GM13976 (cell line): ENCODE measurements at regions not wholly inside any gene's neighbourhood (a gene's known extent, or its start where the extent isn't known, plus 50 kb on each side); places are given as distances from the start of the nearest gene placed in this dataset.

Experiments
- DNase-seq: peaks from one replicate; pipeline ENCODE4 v3.0.0; 2012; ENCODE audit warnings: low spot score
- in situ Hi-C: fragments of 300-500 bp; cut with MboI; formaldehyde crosslinking; loops from one replicate; pipeline ENCODE4 v1.12.0; 2022; ENCODE audit warnings: low sequenced_read_pairs, mixed read lengths, inconsistent platforms; ENCODE audit not compliant: unreplicated experiment
- TF ChIP-seq, protein P1 (sequence below): IDR thresholded peaks from 2 replicates; pipeline ENCODE4 v1.5.1; 2012; ENCODE audit warnings: borderline replicate concordance, mild to moderate bottlenecking; ENCODE audit not compliant: insufficient read depth; ENCODE audit errors: extremely low read depth, missing control alignments, control extremely low read depth

- no peak for DNase-seq
- in situ Hi-C loops, result no loop called here
- TF ChIP-seq, protein P1, sequence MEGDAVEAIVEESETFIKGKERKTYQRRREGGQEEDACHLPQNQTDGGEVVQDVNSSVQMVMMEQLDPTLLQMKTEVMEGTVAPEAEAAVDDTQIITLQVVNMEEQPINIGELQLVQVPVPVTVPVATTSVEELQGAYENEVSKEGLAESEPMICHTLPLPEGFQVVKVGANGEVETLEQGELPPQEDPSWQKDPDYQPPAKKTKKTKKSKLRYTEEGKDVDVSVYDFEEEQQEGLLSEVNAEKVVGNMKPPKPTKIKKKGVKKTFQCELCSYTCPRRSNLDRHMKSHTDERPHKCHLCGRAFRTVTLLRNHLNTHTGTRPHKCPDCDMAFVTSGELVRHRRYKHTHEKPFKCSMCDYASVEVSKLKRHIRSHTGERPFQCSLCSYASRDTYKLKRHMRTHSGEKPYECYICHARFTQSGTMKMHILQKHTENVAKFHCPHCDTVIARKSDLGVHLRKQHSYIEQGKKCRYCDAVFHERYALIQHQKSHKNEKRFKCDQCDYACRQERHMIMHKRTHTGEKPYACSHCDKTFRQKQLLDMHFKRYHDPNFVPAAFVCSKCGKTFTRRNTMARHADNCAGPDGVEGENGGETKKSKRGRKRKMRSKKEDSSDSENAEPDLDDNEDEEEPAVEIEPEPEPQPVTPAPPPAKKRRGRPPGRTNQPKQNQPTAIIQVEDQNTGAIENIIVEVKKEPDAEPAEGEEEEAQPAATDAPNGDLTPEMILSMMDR, result no peak
Observed at GRCh38 chr11:127651888-127652221, 651.3 kb upstream of the KIRREL3 start.

DNA sequence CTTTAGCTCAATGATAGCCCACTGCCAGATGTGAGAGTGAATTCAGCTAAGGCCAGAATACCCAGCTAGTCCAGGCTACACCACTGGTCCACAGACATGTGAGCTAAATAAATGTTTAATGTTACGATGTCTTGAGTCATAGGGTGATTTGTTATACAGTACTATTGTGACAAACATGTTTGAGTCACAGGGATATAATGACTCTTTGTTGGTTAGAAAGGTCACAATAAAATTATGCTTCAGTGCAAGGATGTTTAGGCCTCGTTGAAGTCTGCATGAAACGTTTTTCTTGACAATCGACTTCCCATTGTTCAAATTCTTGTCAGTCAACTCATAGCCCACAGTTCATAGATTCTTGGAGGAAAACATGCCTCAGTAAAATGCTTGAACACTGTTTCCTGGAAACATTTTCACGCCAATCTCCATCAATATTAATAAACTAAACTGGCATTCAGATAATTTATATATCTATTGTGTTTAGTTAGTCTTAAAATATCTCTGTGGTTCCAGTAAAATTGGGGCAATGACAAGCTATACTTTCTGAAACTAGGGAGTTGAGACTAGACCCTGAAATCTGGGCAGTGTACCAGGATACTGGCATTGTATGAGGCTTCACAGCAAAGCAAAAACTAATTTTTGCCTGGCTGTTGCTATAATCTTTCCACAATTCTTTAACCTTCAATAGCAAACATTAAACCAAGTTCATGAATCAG is 650.8 kb upstream of the KIRREL3 start:
- no peak for DNase-seq
- TF ChIP-seq, protein P1, result no peak
- in situ Hi-C loops, result no loop called here

DNA sequence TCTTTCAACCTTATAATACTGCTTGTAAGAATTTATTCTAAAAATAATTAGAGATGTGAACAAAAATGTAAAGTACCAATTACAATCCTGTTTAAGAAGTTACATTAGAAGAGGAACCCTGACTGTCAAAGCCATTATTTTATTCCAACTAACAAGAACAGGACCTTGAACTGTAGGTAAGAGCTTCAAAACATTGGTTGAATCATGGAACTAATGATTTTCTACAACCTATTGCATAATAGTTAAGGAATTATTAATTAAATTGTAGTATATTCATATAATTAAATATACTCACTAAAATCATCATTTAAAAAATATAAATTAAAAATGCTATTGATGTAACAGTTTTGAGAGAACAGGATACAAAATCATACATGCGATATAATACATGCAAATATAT is 649.4 kb upstream of the KIRREL3 start:
- in situ Hi-C loops, result no loop called here
- DNase-seq, result no peak
- TF ChIP-seq, protein P1, result no peak

DNA sequence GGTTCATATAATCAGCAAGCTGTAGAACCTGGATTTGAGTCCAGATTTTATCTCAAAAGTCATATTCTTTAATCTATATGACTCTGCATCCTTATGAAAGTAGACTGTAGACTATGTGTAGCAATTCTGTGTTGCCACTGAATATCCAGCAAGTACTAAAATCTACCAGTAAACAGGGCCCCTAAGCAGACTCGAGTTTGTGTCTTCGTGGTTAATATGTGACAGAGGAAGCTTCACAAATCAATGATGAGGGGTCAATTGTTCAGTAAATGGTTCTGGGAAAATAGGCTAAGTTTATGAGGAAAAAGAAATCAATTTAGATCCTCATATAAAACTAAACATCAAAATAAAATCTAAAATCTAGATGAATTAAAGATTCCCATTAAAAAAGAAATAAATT is 648.5 kb upstream of the KIRREL3 start:
- in situ Hi-C loops, result no loop called here
- TF ChIP-seq, protein P1, result no peak
- DNase-seq, result no peak

GRCh38 chr11:127648583-127648982 is 648.0 kb upstream of the KIRREL3 start:
- no peak for DNase-seq
- TF ChIP-seq, protein P1, result no peak
- in situ Hi-C loops, result no loop called here

GRCh38 chr11:127644366-127644765 is 643.8 kb upstream of the KIRREL3 start:
- in situ Hi-C loops, result no loop called here
- TF ChIP-seq, protein P1, result no peak

GRCh38 chr11:127643268-127644058 is 642.9 kb upstream of the KIRREL3 start:
- in situ Hi-C loops, result no loop called here
- TF ChIP-seq, protein P1, result no peak
- no peak for DNase-seq

More at GRCh38 chr11:127644366-127644765, 643.8 kb upstream of the KIRREL3 start:
- DNase-seq, result no peak
